SK-N-DZ (cell line): ENCODE measurements at regions not wholly inside any gene's neighbourhood (a gene's known extent, or its start where the extent isn't known, plus 50 kb on each side); places are given as distances from the start of the nearest gene placed in this dataset.
"Not testable (repeated sequence)": the region's sequence is repeated elsewhere in the genome, so short reads cannot be mapped to it uniquely, and the experiment has no call there.

Experiments
- DNase-seq: peaks from one replicate; pipeline ENCODE4 v3.0.0-alpha.2; 2015; ENCODE audit warnings: low spot score

DNA sequence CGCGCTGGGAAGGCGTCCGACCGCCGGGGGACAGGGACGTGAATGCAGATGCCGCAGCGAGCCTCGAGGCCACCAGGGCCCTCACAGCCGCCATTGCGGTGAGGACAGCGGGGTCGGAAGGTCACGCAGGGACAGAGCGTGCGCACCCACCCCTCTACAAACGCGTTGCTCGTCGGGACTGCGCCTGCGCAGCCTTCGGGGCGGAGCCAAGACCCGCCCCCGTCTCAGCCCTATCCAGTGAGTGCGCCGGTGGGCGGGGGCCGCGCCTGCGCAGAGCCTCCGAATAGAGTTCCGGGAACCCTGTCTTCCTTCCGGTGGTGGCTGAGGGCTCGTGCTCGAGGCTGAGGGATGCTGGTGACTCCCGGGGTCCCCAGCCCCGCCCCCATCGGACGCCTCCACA, 5393.1 kb upstream of the TPTE start:
- peak; percentile 87 for DNase-seq

DNA sequence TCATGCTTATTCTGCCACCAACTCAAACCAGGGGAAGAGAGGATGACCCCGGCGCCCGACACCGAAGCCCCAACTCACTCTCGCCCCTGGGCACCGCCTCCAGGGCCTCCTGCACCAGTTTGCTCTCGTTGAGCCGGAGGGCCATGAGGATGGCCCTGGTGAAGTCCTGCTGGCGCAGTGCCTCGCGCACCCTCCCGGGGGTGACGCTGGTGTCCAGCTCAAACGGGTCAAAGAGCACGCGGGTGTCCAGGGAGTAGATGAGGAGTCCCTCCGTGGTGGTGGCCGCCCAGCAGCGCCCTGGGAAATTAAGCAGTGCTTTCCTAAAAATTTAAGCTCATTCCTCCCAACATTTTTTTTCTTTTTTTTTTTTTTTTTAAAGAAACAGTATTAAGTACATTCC, 5387.6 kb upstream of the TPTE start:
- not testable (repeated sequence) for DNase-seq

DNA sequence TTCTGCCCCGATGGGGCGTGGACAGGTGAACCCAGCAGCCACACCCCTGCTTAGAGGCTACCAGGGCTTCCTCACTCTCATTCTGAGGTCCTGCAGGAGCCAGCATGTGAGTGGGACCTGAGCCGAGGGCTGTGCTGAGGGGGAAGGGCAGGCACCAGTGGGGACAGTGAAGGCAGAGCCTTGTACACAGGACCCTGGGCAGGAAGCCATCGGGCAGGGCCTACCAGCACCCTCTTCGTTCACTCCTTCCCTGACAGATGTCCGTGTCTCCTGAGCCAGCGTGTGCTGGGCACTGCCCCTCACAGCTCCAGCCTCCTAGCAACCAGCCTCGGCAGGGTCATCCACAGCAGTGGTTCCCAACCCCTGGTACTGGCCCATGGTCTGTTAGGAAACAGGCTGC, 5385.0 kb upstream of the TPTE start:
- DNase-seq, result not testable (repeated sequence)

DNA sequence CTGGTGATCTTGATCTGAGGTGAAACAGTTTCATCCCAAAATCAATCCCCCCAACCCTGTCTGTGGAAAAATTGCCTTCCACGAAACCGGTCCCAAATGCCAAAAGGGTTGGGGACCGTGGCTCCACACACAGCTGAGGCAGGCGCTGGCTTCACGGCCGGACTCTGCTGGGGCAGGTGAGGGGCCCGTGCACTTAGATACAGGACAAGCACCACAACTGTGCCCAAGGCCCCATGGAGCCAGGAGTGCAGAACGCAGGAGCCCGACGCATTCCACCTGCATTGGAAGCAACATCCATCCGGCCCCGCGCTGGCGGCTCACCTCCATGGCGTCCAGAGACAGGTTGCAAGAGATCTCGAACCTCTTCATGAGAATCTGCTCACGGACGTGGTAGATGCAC, 5384.4 kb upstream of the TPTE start:
- not testable (repeated sequence) for DNase-seq

DNA sequence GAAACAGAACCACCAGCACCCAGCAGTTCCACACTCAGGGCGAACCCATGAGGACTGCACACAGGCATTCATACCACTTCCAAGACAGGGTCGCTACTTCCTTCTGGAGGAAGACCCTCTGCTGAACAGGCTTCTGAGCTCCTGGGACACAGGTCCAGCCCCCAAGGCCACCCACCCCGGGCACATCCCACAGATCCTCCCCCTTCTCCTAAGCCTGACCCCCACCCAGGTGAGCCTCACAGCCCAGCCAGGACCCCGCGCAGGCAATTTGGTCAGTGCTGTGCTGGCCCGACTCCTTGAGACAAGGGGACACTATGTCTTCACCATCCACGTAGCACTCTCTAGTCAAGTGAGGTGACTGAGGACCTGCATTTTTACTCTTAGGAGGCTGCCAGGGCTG, 5382.7 kb upstream of the TPTE start:
- DNase-seq, result not testable (repeated sequence)

DNA sequence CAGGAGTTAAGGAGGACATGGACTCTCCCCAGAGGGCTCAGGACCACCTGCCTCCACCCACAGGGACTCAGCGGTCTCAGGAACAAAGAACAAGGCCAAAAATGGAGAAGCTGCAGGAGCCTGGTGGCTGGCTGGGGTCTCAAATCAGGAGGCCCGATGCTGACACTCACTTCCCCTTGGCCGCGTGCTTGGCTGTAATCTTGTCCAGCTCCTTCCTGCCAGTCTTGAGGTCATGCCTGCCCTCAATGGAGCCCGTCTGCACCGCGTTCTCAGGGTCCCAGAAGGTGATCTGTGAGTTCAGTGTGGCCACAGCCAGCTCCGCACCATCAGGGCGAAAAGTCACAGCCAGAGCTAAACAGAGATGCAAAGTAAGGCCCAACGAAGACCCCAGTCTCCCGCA, 5381.9 kb upstream of the TPTE start:
- not testable (repeated sequence) for DNase-seq

DNA sequence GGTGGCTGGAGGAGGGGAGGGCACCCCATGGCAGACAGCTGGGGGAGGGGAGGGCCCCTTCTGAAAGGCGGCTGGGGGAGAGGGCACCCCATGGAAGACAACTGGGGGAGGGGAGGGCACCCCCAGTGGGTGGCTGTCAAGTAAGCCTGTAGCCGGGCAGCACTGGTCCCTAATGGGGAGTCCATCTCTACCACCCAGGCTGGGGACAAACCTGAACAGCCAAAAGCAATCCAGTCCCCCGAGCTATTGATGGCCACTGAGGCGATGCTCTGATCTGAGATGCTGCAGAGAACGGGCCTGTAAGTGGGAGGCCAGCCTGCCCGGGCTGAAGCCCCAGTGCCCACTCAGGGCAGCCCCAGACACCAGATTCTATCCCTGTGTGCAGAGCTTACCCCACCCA, 5378.4 kb upstream of the TPTE start:
- DNase-seq, result not testable (repeated sequence)

DNA sequence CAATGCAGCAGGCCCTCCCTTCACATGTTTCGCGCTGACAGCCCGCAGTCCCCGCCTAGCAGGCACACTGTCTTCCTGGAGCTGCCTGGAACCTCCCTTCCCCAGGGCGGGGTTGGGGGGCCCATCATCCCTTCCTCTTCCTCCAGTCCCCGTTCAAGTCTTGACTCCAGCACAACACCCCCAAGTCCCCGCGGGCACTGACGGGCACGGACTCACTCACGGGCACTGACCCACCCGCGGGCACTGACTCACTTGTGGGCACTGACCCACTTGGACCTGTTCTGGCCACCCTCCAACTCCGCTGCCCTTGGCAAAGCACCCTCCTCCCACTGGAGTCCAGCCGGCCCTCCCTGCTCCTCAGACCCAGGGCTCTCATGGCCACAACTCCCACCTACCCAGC, 5376.7 kb upstream of the TPTE start:
- DNase-seq, result not testable (repeated sequence)

DNA sequence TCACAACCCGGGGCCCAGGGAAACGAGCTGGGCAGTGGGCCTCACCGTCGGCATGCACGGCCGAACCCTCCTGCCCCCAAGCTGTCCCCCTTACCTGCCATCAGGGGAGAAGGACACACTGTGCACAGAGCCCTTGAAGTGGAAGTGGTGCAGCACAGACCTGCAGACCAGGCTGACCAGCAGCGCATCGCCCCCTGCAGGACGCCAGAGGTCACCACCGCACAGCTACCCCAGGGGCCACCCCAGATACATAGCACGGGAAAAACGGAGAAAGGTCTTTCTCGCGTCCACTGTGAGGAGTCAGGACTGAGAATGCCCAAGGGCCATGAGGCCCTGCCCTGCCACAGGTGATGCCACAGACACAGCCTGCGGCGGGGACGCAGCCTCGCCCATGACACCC, 5373.7 kb upstream of the TPTE start:
- DNase-seq, result not testable (repeated sequence)

DNA sequence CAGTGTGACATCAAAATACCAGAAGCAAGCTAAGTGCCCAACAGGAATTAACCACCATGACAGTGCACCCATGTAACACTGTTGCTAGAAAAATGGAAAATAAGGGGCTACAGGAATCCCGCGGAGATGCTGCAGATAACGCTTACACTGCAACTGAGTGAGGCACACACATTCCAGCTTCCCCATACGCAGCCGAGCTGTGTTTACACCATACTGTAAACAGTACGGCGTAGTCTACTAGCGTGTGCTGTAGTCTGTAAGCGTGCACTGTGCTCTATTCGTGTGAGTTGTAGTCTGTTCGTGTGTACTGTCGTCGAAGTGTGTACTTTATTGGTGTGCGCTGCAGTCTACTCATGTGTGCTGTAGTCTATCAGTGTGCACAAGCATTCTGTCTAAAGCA, 5372.2 kb upstream of the TPTE start:
- DNase-seq, result not testable (repeated sequence)

DNA sequence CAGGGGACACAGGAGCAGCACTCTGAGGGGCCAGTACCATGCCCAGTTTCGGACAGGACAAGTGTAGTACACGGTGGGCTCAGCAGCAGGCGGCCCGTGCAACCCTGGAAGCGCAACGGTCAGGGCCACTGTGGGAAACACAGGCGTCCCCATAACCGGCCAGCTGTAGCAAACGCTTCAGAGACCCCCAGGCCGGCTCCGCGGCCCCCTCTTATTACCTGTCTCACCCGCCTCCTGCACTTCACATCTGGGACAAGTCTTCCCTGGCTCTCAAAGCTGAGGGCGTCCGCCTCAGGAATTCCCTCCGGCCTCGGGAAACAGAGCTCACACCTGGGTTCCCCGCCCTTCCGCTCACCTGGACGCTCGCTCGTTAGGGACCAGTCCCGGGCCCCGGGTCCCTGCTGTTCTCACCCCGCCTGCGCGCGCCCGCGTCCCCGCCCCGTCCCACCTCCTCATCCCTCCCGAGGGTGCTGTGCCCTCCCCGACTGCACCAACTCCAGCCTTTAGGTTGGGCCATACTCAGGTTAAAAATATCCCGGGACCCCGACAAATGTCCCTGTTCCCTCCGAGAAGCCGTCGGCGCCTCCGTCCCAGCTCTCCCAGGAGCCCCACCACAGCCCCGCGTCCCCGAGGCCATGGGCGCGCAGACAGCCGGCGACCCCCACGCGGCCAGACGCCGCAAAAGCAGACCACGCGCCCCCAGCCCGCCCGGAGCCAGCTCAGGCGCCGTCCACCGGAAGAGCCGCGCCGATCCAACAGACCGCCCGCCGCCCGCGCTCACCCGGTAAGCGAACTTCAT, 5367.3 kb upstream of the TPTE start:
- not testable (repeated sequence) for DNase-seq

DNA sequence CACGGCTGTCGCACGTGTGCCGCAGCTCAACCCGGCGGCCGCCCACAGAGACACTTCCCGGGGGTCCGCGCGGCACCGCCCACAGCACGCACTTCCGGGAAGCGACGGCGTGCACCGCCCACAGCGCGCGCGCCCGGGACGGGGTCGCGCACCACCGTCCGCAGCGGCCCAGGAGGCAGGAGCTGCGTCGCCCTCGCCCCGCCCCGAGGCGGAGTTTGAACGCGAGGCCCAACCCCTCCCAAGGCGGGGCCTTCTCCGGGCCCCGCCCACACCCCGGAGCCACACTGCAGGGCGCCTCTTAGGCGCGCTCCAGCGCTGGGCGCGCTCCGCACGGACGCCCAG, 5366.8 kb upstream of the TPTE start:
- DNase-seq, result peak; percentile 62

DNA sequence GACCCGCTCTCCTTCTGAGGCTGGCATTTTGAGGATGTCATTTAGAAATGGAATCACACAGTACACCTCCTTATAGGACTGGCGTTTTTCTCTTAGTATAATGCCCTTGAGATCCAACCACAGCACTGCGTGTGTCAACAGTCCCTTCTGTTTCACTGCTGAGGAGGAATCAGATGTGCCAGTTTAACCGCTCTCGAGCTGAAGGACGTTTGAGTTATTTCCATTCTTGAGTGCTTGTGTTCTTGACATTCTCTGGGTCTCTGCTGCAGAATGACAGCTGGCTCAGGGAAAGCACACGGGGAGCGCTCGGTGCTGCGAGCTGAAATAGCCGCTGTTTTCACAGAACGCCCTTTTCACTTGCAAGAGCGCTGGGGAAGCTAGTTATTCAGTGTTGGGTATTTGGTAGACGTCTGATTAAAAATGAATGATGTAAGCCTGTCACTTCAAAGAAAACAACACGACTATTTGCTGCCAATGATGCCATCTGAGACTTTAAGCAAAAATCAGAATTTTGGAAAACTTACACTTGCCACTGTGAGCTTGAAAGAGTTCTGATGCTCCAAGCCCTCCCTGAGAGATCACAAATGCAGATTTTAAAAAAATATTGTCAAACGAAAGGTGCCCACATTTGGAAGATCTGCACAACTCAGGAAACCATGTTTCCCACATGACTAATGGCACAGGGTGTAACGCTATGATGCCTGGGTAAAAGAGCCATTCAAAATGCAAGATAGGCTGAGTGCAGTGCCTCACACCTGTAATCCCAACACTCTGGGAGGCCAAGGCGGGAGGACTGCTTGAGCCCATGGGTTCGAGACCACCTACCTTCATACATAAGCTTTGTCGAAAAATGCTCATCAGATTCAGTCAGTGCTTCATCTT, 5358.4 kb upstream of the TPTE start:
- not testable (repeated sequence) for DNase-seq

DNA sequence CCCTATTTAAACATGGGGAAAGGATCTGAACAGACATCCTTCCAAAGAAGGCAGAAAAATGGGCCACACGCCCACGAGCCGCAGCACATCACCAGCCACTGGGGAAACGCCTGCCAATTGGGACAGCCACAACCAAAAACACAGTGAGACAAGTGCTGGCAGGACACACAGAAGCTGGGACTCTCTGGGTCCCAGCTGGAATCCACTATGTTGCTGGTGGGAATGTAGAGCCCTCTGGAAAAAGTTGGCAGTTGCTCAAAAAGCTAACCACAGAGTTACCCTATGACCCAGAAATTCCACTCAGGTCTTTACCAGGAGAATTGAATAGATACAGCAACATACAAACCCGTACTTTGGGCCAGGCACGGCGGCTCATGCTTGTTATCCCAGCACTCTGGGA, 5355.6 kb upstream of the TPTE start:
- DNase-seq, result not testable (repeated sequence)
